ENCODE measurements at regions not wholly inside any gene's neighbourhood (a gene's known extent, or its start where the extent isn't known, plus 50 kb on each side); places are given as distances from the start of the nearest gene placed in this dataset.

- TF ChIP-seq CTCF (IDR thresholded peaks at IDR 0.05) (no peak), EZH2 (IDR thresholded peaks at IDR 0.05; ENCODE audit: borderline replicate concordance, insufficient read depth, low read depth, low read length, poor library complexity, severe bottlenecking) (no peak)
Observed at GRCh38 chr10:4337563-4337962, 488.4 kb upstream of the AKR1E2 start.

Measured in B cell (primary cell).